ENCODE measurements at regions not wholly inside any gene's neighbourhood (a gene's known extent, or its start where the extent isn't known, plus 50 kb on each side); places are given as distances from the start of the nearest gene placed in this dataset.

GRCh38 chr9:75699625-75700251 lies 190.7 kb upstream of the PCSK5 start:
- TF ChIP-seq REST (IDR thresholded peaks at IDR 0.05; ENCODE audit: borderline replicate concordance in 1 of 2, low read depth in 1 of 2, low read length in 2 of 2) (no peak), CTCF (CRISPR knock-in tag; IDR thresholded peaks at IDR 0.05) (no peak), ZNF557 (CRISPR knock-in tag; IDR thresholded peaks at IDR 0.05) (no peak), CBFB (CRISPR knock-in tag; IDR thresholded peaks at IDR 0.05) (no peak), ZNF580 (CRISPR knock-in tag; IDR thresholded peaks at IDR 0.05; ENCODE audit: borderline replicate concordance, low read depth) (no peak), YY1 (IDR thresholded peaks at IDR 0.05; ENCODE audit: insufficient read depth, insufficient replicate concordance, low read depth, low read length) (no peak), RFX5 (IDR thresholded peaks at IDR 0.05; ENCODE audit: low read depth, low read length) (no peak), BCL3 (CRISPR knock-in tag; IDR thresholded peaks at IDR 0.05) (no peak), POLR2A (IDR thresholded peaks at IDR 0.05; ENCODE audit: insufficient read depth in 1 of 2, low read depth in 2 of 2, low read length in 2 of 2) (no peak), BRF2 (CRISPR knock-in tag; IDR thresholded peaks at IDR 0.05) (no peak), ZKSCAN1 (IDR thresholded peaks at IDR 0.05; ENCODE audit: low read length) (no peak), CBX5 (CRISPR knock-in tag; IDR thresholded peaks at IDR 0.05; ENCODE audit: borderline replicate concordance) (no peak), HNRNPK (IDR thresholded peaks at IDR 0.05; ENCODE audit: low read depth, low read length, poor library complexity, severe bottlenecking) (no peak)
